ENCODE measurements at regions not wholly inside any gene's neighbourhood (a gene's known extent, or its start where the extent isn't known, plus 50 kb on each side); places are given as distances from the start of the nearest gene placed in this dataset.
A peak's percentile ranks its signal among the peaks of the same experiment; 100 is the strongest.

GRCh38 chr3:64306745-64307144, 81.5 kb upstream of the PRICKLE2 start:
- no peak for DNase-seq

- DNase-seq, result no peak
Measured at GRCh38 chr3:64305731-64306130, 80.5 kb upstream of the PRICKLE2 start.

DNA sequence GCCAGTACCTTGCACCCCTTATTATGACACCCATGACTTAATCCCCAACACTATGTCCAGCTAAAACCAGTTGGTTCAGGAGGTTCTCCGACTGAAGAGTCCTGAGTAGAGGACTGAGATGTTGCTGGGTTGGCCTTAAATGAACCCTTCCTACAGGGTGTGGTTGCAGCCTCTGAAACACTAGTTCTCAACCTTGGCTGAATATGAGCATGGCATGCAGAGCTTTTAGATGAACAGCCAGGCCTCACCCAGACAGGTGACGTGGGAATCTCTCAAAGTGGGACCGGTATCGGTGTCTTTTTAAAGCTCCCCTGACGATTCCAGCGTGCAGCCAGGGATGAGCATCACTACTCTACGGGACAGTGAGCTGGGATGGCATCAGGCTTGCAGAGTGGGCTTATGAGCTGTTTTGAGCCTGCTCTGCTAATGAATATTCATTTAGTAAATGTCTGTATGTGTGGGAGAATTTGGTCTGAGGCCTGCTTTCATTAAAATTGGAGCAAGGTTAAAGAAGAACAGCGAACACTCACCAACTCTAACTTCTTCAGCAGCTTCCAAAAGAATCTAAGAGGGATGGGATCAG, 79.7 kb upstream of the PRICKLE2 start:
- no peak for DNase-seq

- no peak for DNase-seq
Measured at GRCh38 chr3:64303881-64304280, 78.6 kb upstream of the PRICKLE2 start.

GRCh38 chr3:64303401-64303800, 78.1 kb upstream of the PRICKLE2 start:
- no peak for DNase-seq

- no peak for DNase-seq
Measured at GRCh38 chr3:64301476-64301875, 76.2 kb upstream of the PRICKLE2 start.

GRCh38 chr3:64300790-64301423, 75.6 kb upstream of the PRICKLE2 start:
- no peak for DNase-seq

DNA sequence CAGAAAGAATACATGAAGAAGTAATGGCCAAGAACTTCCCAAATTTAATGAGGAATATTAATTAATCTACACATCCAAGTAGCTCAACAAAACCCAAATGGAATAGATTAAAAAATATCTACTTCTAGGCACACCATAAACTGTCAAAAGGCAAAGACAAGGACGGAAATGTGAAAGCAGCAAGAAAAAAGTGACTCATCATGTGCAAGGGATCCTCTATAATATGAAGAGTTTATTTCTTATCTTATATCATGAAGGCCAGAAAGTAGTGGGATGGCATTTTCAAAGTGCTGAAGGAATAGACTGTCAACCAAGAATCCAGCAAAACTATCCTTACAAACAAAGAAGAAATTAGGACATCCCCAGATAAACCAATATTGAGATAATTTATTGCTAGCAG, 73.9 kb upstream of the PRICKLE2 start:
- no peak for DNase-seq

GRCh38 chr3:64297563-64297962, 72.3 kb upstream of the PRICKLE2 start:
- DNase-seq, result no peak

DNA sequence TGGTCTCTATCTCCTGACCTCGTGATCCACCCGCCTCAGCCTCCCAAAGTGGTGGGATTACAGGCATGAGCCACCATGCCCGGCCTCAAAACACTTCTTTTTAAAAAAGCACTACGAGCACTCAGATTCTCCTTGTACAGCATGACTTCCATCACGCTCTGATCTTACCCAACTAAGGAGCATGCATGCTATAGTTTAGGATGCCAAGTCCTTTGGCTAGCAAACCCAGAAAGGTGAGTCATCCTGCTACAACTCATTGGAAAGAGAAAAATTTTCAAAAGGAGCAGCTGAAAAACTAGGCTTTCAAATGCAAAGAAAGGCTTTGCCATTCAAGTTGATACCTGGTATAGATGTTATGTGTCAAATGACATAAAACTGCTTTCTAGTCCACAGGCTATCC, 70.3 kb upstream of the PRICKLE2 start:
- DNase-seq, result no peak

GRCh38 chr3:64294771-64295170, 69.5 kb upstream of the PRICKLE2 start:
- DNase-seq, result no peak

- DNase-seq, result no peak
Measured at GRCh38 chr3:64293121-64293520, 67.9 kb upstream of the PRICKLE2 start.

- no peak for DNase-seq
Measured at GRCh38 chr3:64291956-64292355, 66.7 kb upstream of the PRICKLE2 start.

- DNase-seq, result peak; percentile 12 to 36 (median 22)
Measured at GRCh38 chr3:64291345-64291744, 66.1 kb upstream of the PRICKLE2 start.

DNA sequence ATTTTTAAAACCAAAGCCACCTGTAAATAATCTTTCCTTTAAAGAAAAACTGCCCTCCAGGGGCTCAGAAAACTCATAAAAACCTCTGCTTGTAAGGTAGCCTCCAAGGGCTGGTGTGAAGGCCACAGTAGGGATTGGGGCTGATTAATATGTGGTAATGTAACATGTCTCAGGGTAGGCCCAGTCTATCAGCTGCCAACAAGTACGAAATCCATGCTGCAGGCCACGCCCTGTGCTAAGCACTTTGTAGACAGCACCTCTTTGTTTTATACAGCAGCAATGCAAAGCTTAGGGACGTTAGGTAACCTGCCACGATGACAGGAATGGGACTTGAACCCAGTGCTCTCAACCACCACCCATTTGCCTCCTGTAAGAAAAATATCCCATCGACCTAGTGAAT, 65.6 kb upstream of the PRICKLE2 start:
- no peak for DNase-seq

GRCh38 chr3:64290161-64290560, 64.9 kb upstream of the PRICKLE2 start:
- no peak for DNase-seq

DNA sequence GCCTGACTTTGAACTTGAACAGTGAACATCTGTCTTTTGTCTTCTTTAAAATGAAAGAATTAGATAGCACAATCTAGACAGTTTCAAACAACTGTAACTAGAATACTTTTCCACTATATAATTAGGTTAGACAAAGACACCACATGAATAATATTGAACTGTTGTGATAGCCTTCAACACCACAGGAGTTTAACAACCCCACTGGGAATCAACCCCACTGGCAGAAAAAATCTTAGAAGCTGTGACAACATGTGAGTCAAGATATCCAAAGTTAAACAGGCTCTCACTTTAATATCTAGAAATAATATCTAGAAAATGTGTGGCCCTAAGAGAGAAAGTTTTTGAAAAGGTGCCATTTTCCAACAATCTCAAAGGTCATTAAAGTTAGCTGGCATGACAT, 64.4 kb upstream of the PRICKLE2 start:
- DNase-seq, result no peak

DNA sequence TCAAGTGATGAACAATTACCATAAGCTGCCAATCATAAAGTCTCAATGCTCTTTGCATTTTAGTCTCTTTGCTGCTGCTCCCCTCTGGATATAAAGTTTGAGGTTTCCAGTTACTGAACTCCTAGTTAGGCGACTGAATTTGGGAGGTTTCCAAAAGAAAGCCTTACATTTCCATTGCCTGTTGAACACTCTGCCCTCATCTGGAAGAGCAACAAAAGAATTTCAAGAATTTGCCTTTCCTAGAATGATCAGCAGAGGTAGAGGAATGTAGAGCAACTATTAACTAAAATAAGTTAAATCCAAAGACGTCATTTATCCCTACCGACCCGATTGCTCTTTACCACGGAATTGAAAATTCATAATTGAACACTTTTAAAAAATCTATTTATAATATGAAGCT, 53.4 kb upstream of the PRICKLE2 start:
- no peak for DNase-seq

- DNase-seq, result no peak
Measured at GRCh38 chr3:64276131-64276530, 50.9 kb upstream of the PRICKLE2 start.
